ENCODE measurements at regions not wholly inside any gene's neighbourhood (a gene's known extent, or its start where the extent isn't known, plus 50 kb on each side); places are given as distances from the start of the nearest gene placed in this dataset.
A peak's percentile ranks its signal among the peaks of the same experiment; 100 is the strongest.
"Not testable (repeated sequence)": the region's sequence is repeated elsewhere in the genome, so short reads cannot be mapped to it uniquely, and the experiment has no call there.

- no peak for DNase-seq
Observed at GRCh38 chr10:22158426-22158825, 59.4 kb downstream of the EBLN1 start.

- no peak for DNase-seq
Observed at GRCh38 chr10:22156750-22157149, 61.1 kb downstream of the EBLN1 start.

- no peak for DNase-seq
Observed at GRCh38 chr10:22152403-22152802, 65.4 kb downstream of the EBLN1 start.

- no peak for DNase-seq
Observed at GRCh38 chr10:22150842-22151241, 67.0 kb downstream of the EBLN1 start.

GRCh38 chr10:22148961-22149360 is 68.9 kb downstream of the EBLN1 start:
- peak; percentile 30 for DNase-seq

GRCh38 chr10:22145873-22146272 is 71.9 kb downstream of the EBLN1 start:
- DNase-seq: not testable (repeated sequence)

GRCh38 chr10:22137542-22137941 is 80.3 kb downstream of the EBLN1 start:
- DNase-seq: no peak

- no peak for DNase-seq
Observed at GRCh38 chr10:22135591-22135990, 82.2 kb downstream of the EBLN1 start.

GRCh38 chr10:22133749-22134624 is 83.8 kb downstream of the EBLN1 start:
- peak; percentile 29 for DNase-seq

GRCh38 chr10:22130824-22131223 is 87.0 kb downstream of the EBLN1 start:
- DNase-seq: not testable (repeated sequence)

- DNase-seq: peak; percentile 79
Observed at GRCh38 chr10:22129612-22130011, 88.2 kb downstream of the EBLN1 start.

GRCh38 chr10:22121181-22121580 is 96.6 kb downstream of the EBLN1 start:
- DNase-seq: not testable (repeated sequence)

GRCh38 chr10:22120072-22120471 is 97.7 kb downstream of the EBLN1 start:
- not testable (repeated sequence) for DNase-seq

- not testable (repeated sequence) for DNase-seq
Observed at GRCh38 chr10:22119575-22119974, 98.2 kb downstream of the EBLN1 start.

GRCh38 chr10:22111705-22112104 is 106.1 kb downstream of the EBLN1 start:
- no peak for DNase-seq

GRCh38 chr10:22111260-22111659 is 106.6 kb downstream of the EBLN1 start:
- no peak for DNase-seq

GRCh38 chr10:22110761-22111160 is 107.1 kb downstream of the EBLN1 start:
- DNase-seq: no peak

GRCh38 chr10:22105270-22105669 is 101.7 kb upstream of the DNAJC1 start:
- DNase-seq: no peak

- DNase-seq: peak; percentile 36
Observed at GRCh38 chr10:22103701-22104470, 100.4 kb upstream of the DNAJC1 start.

- no peak for DNase-seq
Observed at GRCh38 chr10:22097696-22098095, 94.2 kb upstream of the DNAJC1 start.

- DNase-seq: not testable (repeated sequence)
Observed at GRCh38 chr10:22091260-22091659, 87.7 kb upstream of the DNAJC1 start.

GRCh38 chr10:22087402-22087738 is 83.8 kb upstream of the DNAJC1 start:
- DNase-seq: peak; percentile 25

GRCh38 chr10:22086730-22087401 is 83.3 kb upstream of the DNAJC1 start:
- peak; percentile 96 for DNase-seq
